ENCODE measurements at regions not wholly inside any gene's neighbourhood (a gene's known extent, or its start where the extent isn't known, plus 50 kb on each side); places are given as distances from the start of the nearest gene placed in this dataset.

DNA sequence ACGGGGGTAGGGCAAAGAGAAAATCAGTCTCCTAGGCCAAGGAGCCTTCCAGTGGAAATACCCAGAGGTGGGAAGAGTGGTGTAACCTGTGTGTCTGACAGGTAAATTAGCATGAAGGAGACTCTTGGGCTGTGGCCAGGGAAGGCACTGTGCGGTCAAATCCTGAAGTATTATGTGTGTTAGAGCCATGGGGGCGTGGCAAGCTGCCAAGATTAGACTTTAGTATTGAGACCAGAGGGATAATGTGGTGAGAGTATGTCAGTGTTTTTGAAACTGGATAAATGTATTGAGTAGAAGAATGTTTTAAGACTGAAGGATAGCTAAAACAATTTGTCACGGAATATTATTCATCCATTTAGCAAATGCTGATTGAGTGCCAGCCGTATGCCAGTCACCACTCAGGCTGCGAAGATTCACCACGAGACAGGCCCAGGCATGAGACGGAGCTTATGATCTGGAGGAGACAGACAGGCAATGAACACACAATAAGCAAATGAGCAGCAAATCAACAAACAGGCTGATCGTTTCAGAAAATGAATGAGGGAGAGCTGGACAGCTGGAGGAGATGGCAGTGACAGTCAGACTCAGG lies 445.9 kb downstream of the MCTP2 start:
- no peaks in the 10 kb centered on the region for H3K79me2 ChIP-seq (ENCODE audit: control insufficient read depth in 1 of 2, insufficient read depth in 2 of 2, low read length in 2 of 2)
- H3K14ac ChIP-seq (ENCODE audit: insufficient read length), result no peak overlapping the region
- H3K27ac ChIP-seq (ENCODE audit: low read depth, low read length), result no peak overlapping the region
- H3K23me2 ChIP-seq (ENCODE audit: low read depth, low read length), result no peaks in the 10 kb centered on the region
- H3K4me3 ChIP-seq (ENCODE audit: extremely low read depth in 1 of 4, insufficient read depth in 2 of 4, low read depth in 3 of 4, low read length in 4 of 4), result no peak overlapping the region
- no peaks in the 10 kb centered on the region for H4K20me1 ChIP-seq (replicated peaks in 1 of 2; ENCODE audit: control insufficient read depth in 1 of 2, insufficient read depth in 2 of 2, low read length in 2 of 2)
- no peak overlapping the region for H3K23ac ChIP-seq (ENCODE audit: insufficient read length)
- no peak for FAIRE-seq
- no peak overlapping the region for H3K9ac ChIP-seq (replicated peaks in 1 of 4; ENCODE audit: extremely low read depth in 1 of 4, low read depth in 3 of 4, low read length in 3 of 4)
- ChIA-PET POLR2A (ENCODE audit: partially characterized antibody) (no interaction called here), CTCF (ENCODE audit: partially characterized antibody) (no interaction called here)
- 0 out of 2 replicates have a peak overlapping the region, but pooled peaks have one; percentile 5 for H2AFZ ChIP-seq (ENCODE audit: low read length)
- no peak overlapping the region for H3K18ac ChIP-seq (ENCODE audit: extremely low read depth, low read length)
- H4K91ac ChIP-seq (replicated peaks; ENCODE audit: insufficient read length, low read length), result no peak overlapping the region
- H2BK120ac ChIP-seq (replicated peaks; ENCODE audit: low read depth, low read length), result no peak overlapping the region
- H3K4me1 ChIP-seq (replicated peaks in 1 of 4; ENCODE audit: control insufficient read depth in 3 of 4, insufficient read depth in 4 of 4, low read length in 3 of 4), result peaks cover 0 to 3% (median under 1%) of the 10 kb centered on the region in 4 experiments; a peak in 3 of 7 replicates
- H3K9me3 ChIP-seq (ENCODE audit: insufficient read depth in 2 of 2, low read depth in 1 of 2, low read length in 1 of 2), result no peaks in the 10 kb centered on the region
- no peak overlapping the region for H2AK5ac ChIP-seq (ENCODE audit: low read depth, low read length)
- no peak overlapping the region for H2BK15ac ChIP-seq (ENCODE audit: low read length)
- H4K8ac ChIP-seq (ENCODE audit: extremely low read depth, insufficient read depth, low read length), result no peak overlapping the region
- H2BK5ac ChIP-seq (ENCODE audit: low read depth, low read length), result no peak overlapping the region
- no peaks in the 10 kb centered on the region for H3K27me3 ChIP-seq (replicated peaks in 1 of 4; ENCODE audit: control insufficient read depth in 3 of 4, extremely low read depth in 1 of 4, insufficient read depth in 3 of 4, low read length in 3 of 4)
- no peak overlapping the region for H3K4ac ChIP-seq (replicated peaks; ENCODE audit: insufficient read length, low read depth, low read length)
- no peak overlapping the region for H2BK20ac ChIP-seq (ENCODE audit: low read length)
- H3K56ac ChIP-seq (replicated peaks; ENCODE audit: insufficient read length, low read depth, low read length), result no peak overlapping the region
- no peak overlapping the region for H4K5ac ChIP-seq (ENCODE audit: insufficient read length, low read depth, low read length)
- no peak overlapping the region for H2BK12ac ChIP-seq (ENCODE audit: low read depth, low read length)
- H3K36me3 ChIP-seq (ENCODE audit: control insufficient read depth in 2 of 4, insufficient read depth in 4 of 4, low read length in 3 of 4), result no peaks in the 10 kb centered on the region
- no peak overlapping the region for H3K4me2 ChIP-seq (ENCODE audit: insufficient read depth in 1 of 2, low read depth in 2 of 2, low read length in 2 of 2)
- DNase-seq (ENCODE audit: low read depth in 1 of 2, low spot score in 2 of 2), result no peak
- 94% methylated on average over 9 of the region's 9 CpGs; no CpG with 5 or more reads in 1 of the 2 experiments for WGBS, 2 experiments (ENCODE audit: extremely low coverage in 1 of 2, insufficient coverage in 1 of 2, insufficient read length in 1 of 2, insufficient replicate concordance in 2 of 2, low coverage in 1 of 2, low lambda C conversion rate in 2 of 2, missing lambda C conversion rate in 1 of 2)
- no peaks in the 10 kb centered on the region for H3K79me1 ChIP-seq (ENCODE audit: low read depth, low read length)
- TF ChIP-seq SP4 (IDR thresholded peaks at IDR 0.05; ENCODE audit: low read length), result no peak
- no peak for TF ChIP-seq SP1 (IDR thresholded peaks at IDR 0.05; ENCODE audit: low read depth, low read length)

Data from H1 (cell line).